ENCODE measurements at regions not wholly inside any gene's neighbourhood (a gene's known extent, or its start where the extent isn't known, plus 50 kb on each side); places are given as distances from the start of the nearest gene placed in this dataset.

GRCh38 chr3:72641684-72642083 is 206.6 kb downstream of the SHQ1 start:
- H3K27ac ChIP-seq (ENCODE audit: insufficient read length, low read depth, low read length) = no peak overlapping the region
- DNase-seq = no peak
- H3K9me3 ChIP-seq (ENCODE audit: control insufficient read depth, low read depth, low read length) = no peaks in the 10 kb centered on the region
- no peak overlapping the region for H3T11ph ChIP-seq (ENCODE audit: low read length)
- no peaks in the 10 kb centered on the region for H3K23me2 ChIP-seq (ENCODE audit: insufficient read length, low read depth, low read length, poor library complexity, severe bottlenecking)
- no peak overlapping the region for H3K4ac ChIP-seq (ENCODE audit: low read depth, low read length)
- no peak for TF ChIP-seq CTCF (conservative IDR thresholded peaks at IDR 0.05)
- no peak overlapping the region for H2BK5ac ChIP-seq (ENCODE audit: insufficient read length, low read length)
- no peak overlapping the region for H3K18ac ChIP-seq (ENCODE audit: insufficient read length, low read depth, low read length)
- H3K14ac ChIP-seq (ENCODE audit: insufficient read depth, low read length) = no peak overlapping the region
- no peak overlapping the region for H2BK12ac ChIP-seq (ENCODE audit: insufficient read length, low read depth, low read length)
- Mint-ChIP-seq H3K27me3 (ENCODE audit: low read depth) (peaks cover 2% of the 10 kb centered on the region; the same call in 1 of the 2 replicates), H3K4me3 (no peak overlapping the region), H3K36me3 (ENCODE audit: insufficient read depth in 1 of 3, low read depth in 3 of 3) (no peaks in the 10 kb centered on the region), H3K27ac (no peak overlapping the region), H3K9me3 (no peaks in the 10 kb centered on the region), H3K4me1 (no peaks in the 10 kb centered on the region)
- no peak overlapping the region for H4K5ac ChIP-seq (ENCODE audit: insufficient read length, low read depth, low read length)
- H3K4me2 ChIP-seq (ENCODE audit: insufficient read depth, insufficient read length, low read length) = no peak overlapping the region
- H4K91ac ChIP-seq (ENCODE audit: insufficient read length, low read depth, low read length) = no peak overlapping the region
- no peaks in the 10 kb centered on the region for H4K20me1 ChIP-seq (ENCODE audit: control insufficient read depth, insufficient read depth, insufficient read length)
- no peak overlapping the region for H2AFZ ChIP-seq (ENCODE audit: low read length)
- H3K79me2 ChIP-seq (ENCODE audit: insufficient read depth, low read length) = no peaks in the 10 kb centered on the region
- H2BK15ac ChIP-seq (ENCODE audit: low read depth, low read length) = no peak overlapping the region
- no peak overlapping the region for H2AK5ac ChIP-seq (ENCODE audit: insufficient read length, low read length)
- no peaks in the 10 kb centered on the region for H3K27me3 ChIP-seq (ENCODE audit: insufficient read depth, low read length)
- WGBS (ENCODE audit: extremely low coverage, insufficient read length, low lambda C conversion rate) = no CpG with 5 or more reads among the region's 2 CpGs
- H3K9ac ChIP-seq (ENCODE audit: extremely low read depth, insufficient read length, low read length) = no peak overlapping the region
- H4K8ac ChIP-seq (replicated peaks; ENCODE audit: insufficient read length, low read depth, low read length) = no peak overlapping the region
- H2BK20ac ChIP-seq (ENCODE audit: low read depth, low read length, poor library complexity, severe bottlenecking) = no peak overlapping the region
- H2BK120ac ChIP-seq (ENCODE audit: low read depth, low read length, poor library complexity, severe bottlenecking) = no peak overlapping the region
- H3K23ac ChIP-seq (ENCODE audit: insufficient read length, low read depth, low read length) = no peak overlapping the region
- H3K56ac ChIP-seq (ENCODE audit: insufficient read length, low read depth, low read length) = no peak overlapping the region
- H3K4me1 ChIP-seq (ENCODE audit: insufficient read depth, low read length) = no peaks in the 10 kb centered on the region
- no peaks in the 10 kb centered on the region for H3K79me1 ChIP-seq (ENCODE audit: insufficient read depth, low read depth, low read length, poor library complexity, severe bottlenecking)

Data from H9 (cell line).